Ascending aorta (tissue), 2 donors: ENCODE measurements at regions not wholly inside any gene's neighbourhood (a gene's known extent, or its start where the extent isn't known, plus 50 kb on each side); places are given as distances from the start of the nearest gene placed in this dataset.

Experiments used
- DNase-seq, 2 donors: peaks; one replicate each; pipeline ENCODE4 v3.0.0-alpha.2; 2019; ENCODE audit warnings: low spot score in 2 of 2
- H3K27ac ChIP-seq, 2 donors: fragments of 200-600 bp; sonication (generic); one replicate each; pipeline ENCODE4 v1.5.1; 2016 to 2017; ENCODE audit warnings: mild to moderate bottlenecking in 1 of 2
- H3K27me3 ChIP-seq: fragments of 200-600 bp; sonication (generic); one replicate; pipeline ENCODE4 v1.5.1; 2017
- H3K36me3 ChIP-seq, 2 donors: fragments of 200-600 bp; sonication (generic); one replicate each; pipeline ENCODE4 v1.5.1; 2016
- H3K4me1 ChIP-seq, 2 donors: fragments of 200-600 bp; sonication (generic); one replicate each; pipeline ENCODE4 v1.5.1; 2016 to 2017; ENCODE audit warnings: mild to moderate bottlenecking in 1 of 2
- H3K4me3 ChIP-seq, 2 donors: fragments of 200-600 bp; sonication (generic); one replicate each; pipeline ENCODE4 v1.5.1; 2016 to 2017; ENCODE audit warnings: mild to moderate bottlenecking in 1 of 2
- H3K9me3 ChIP-seq, 2 donors: fragments of 200-600 bp; sonication (generic); one replicate each; pipeline ENCODE4 v1.5.1; 2016
- intact Hi-C: fragments of 100-400 bp; cut with DNase I; formaldehyde crosslinking; loops from one replicate; pipeline ENCODE4 v1.15.1; 2023
- TF ChIP-seq, protein P1 (sequence below), 3 experiments: fragments of 200-600 bp in 2 of 3; fragments of 450-650 bp in 1 of 3; sonication (generic) in 2 of 3; IDR thresholded peaks; one replicate each; pipeline ENCODE4 v1.5.1; 2016 to 2019; ENCODE audit warnings: antibody characterized with exemption in 3 of 3, mild to moderate bottlenecking in 1 of 3, moderate library complexity in 1 of 3

DNA sequence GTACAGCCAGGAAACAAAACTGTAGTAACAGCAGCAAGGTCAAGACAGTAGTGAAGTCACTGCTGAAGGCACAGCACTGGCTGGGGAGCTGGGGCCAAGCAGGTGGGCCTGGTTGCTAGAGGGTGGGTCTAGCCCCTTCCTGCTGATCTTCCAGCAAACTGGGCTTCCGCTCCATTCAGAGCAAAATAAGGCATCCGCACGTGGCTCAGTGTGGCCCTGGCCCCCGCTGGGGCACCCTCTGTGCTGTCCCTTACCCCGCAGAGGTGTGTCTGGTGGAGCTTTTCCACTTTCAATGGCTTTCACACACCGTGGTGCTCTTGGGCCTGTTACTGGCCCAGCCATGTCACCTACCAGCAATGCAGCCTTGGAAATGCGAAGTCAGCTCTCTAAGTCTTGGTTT lies 162.4 kb upstream of the B3GAT1 start:
- TF ChIP-seq, protein P1, sequence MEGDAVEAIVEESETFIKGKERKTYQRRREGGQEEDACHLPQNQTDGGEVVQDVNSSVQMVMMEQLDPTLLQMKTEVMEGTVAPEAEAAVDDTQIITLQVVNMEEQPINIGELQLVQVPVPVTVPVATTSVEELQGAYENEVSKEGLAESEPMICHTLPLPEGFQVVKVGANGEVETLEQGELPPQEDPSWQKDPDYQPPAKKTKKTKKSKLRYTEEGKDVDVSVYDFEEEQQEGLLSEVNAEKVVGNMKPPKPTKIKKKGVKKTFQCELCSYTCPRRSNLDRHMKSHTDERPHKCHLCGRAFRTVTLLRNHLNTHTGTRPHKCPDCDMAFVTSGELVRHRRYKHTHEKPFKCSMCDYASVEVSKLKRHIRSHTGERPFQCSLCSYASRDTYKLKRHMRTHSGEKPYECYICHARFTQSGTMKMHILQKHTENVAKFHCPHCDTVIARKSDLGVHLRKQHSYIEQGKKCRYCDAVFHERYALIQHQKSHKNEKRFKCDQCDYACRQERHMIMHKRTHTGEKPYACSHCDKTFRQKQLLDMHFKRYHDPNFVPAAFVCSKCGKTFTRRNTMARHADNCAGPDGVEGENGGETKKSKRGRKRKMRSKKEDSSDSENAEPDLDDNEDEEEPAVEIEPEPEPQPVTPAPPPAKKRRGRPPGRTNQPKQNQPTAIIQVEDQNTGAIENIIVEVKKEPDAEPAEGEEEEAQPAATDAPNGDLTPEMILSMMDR (IDR thresholded peaks at IDR 0.05) = no peak
- Histone ChIP-seq H3K4me3 (no peak overlapping the region), H3K36me3 (no peaks in the 10 kb centered on the region), H3K27ac (no peak overlapping the region), H3K4me1 (no peaks in the 10 kb centered on the region), H3K9me3 (no peaks in the 10 kb centered on the region), H3K27me3 (no peaks in the 10 kb centered on the region)
- intact Hi-C loops = no loop called here
- no peak for DNase-seq

DNA sequence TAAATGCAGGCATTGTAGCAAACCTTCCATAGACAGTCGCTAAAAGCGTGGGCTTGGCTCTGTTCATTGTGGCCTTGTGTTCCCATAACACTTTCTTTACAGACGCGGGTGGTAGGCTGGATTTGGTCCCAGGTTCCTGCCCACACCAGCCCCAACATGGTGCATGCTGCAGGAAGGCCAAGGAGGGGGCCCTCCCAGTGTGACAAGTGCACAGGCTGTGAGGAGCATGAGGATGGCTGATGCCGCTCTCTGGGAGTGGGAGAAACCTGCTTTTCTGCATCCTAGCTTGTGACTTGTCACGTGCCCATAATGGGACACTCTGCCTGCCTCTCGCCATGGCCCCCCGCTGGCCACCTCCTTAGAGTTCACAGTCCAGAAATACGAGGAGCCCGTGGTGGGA lies 161.8 kb upstream of the B3GAT1 start:
- DNase-seq = no peak
- TF ChIP-seq, protein P1 (IDR thresholded peaks at IDR 0.05) = no peak
- Histone ChIP-seq H3K9me3 (no peaks in the 10 kb centered on the region), H3K4me1 (no peaks in the 10 kb centered on the region), H3K27ac (no peak overlapping the region), H3K27me3 (no peaks in the 10 kb centered on the region), H3K36me3 (no peaks in the 10 kb centered on the region), H3K4me3 (no peak overlapping the region)
- intact Hi-C loops = no loop called here

DNA sequence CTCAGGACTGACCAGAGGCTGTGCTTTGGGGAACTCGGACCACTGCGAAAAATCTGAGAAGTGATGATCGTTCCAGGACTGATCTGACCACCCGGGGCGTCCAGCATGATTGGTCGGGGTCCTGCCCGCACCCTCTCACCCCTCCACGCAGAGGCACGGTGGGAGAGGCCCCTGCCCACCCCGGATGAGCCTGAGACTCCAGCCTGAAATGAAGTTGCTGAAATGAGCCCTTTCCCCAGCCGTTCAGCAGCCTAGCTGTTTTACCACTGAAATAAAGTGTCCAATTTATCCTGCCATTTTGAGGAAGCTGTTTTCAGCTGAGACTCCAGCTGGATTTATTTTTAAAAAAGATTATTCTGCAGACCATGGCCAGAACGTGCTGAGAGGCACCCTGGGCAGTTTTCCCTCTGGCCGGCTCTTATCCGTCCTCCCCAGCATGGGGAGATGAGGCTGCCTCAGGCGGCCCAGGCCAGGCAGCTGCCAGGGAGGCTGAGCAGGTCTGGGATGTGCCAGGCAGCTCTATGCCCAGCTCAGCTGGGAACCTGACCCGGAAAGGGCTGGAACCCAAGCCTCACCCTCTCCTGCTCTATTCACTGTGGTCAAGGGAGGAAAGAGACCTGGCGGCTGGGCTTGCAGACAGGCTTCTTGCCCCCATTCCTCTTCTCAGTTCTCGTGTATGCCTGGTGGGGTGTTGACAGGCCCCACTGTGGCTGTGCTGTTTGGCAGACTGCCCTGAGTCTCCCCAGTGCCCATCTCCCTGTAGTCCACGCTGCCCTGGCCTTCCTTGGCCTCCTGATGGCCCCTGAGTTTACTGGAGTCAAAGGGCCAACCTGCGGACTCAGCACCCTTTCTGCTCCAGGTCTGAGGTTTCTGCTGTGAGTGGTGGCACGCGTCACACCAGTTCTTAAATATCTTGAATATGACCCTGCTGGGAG lies 161.0 kb upstream of the B3GAT1 start:
- intact Hi-C loops = no loop called here
- TF ChIP-seq, protein P1 (IDR thresholded peaks at IDR 0.05) = no peak
- no peak for DNase-seq
- Histone ChIP-seq H3K4me3 (no peak overlapping the region), H3K36me3 (no peaks in the 10 kb centered on the region), H3K4me1 (no peaks in the 10 kb centered on the region), H3K27ac (no peak overlapping the region), H3K9me3 (no peaks in the 10 kb centered on the region), H3K27me3 (no peaks in the 10 kb centered on the region)

DNA sequence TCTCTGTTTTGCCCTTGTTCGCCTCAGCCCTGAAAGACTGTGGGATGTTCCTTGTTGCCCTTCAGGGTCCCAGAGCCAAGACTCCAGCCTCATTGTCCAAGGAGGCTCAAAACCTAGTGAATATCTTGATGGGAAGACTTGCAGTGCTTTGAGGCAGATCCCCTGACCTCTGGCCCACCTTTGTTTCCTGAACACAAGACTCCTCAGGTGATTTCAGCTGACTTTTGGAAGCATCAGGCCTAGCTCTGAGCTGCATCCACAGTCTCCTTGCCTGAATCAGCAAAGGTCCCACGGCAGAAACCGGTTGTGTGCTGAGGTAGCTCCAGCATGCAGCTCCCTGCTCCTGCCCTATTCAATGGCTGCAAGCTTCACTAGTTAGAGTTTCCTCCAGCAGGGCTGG lies 159.3 kb upstream of the B3GAT1 start:
- no peaks in the 10 kb centered on the region for H3K36me3 ChIP-seq
- no peaks in the 10 kb centered on the region for H3K4me1 ChIP-seq
- TF ChIP-seq, protein P1 (IDR thresholded peaks at IDR 0.05) = no peak
- no peak for DNase-seq
- no peak overlapping the region for H3K27ac ChIP-seq
- no peak overlapping the region for H3K4me3 ChIP-seq
- H3K27me3 ChIP-seq = no peaks in the 10 kb centered on the region
- intact Hi-C loops = no loop called here
- no peaks in the 10 kb centered on the region for H3K9me3 ChIP-seq

DNA sequence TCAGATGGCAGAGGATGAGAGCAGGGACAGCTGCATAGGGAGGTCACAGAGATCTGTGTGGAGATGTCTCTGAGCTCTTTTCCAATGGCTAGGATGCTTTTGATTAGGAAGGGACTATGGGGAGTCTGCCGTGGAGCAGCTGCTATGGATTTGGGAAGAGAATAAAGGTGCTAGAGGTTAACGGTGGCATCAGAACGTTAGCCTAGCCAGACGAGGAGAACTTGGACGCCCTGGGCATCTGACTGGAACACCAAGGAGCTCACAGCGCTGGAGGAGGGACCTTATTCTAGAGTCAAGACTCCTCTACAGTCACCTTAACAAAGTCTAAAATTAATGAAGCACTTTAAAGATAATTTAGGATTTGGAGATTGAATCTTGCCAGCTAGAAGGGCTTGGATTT lies 157.2 kb upstream of the B3GAT1 start:
- intact Hi-C loops = no loop called here
- TF ChIP-seq, protein P1 (IDR thresholded peaks at IDR 0.05) = no peak
- Histone ChIP-seq H3K4me3 (no peak overlapping the region), H3K27me3 (no peaks in the 10 kb centered on the region), H3K27ac (no peak overlapping the region), H3K4me1 (no peaks in the 10 kb centered on the region), H3K36me3 (no peaks in the 10 kb centered on the region), H3K9me3 (no peaks in the 10 kb centered on the region)
- no peak for DNase-seq
